Body of pancreas (tissue), 4 donors: ENCODE measurements at regions not wholly inside any gene's neighbourhood (a gene's known extent, or its start where the extent isn't known, plus 50 kb on each side); places are given as distances from the start of the nearest gene placed in this dataset.

Source experiments
- POLR2A ChIP-seq, 3 donors: fragments of 450-650 bp; IDR thresholded peaks; one replicate each; pipeline ENCODE4 v1.6.1; 2016; ENCODE audit warnings: antibody characterized with exemption in 3 of 3, mild to moderate bottlenecking in 2 of 3
- TF ChIP-seq, protein P1 (sequence below), 7 experiments: fragments of 450-650 bp in 4 of 7; fragments of 200-600 bp in 3 of 7; sonication (generic) in 3 of 7; IDR thresholded peaks; one replicate each; pipeline ENCODE4 v1.5.1; 2016 to 2019; ENCODE audit warnings: antibody characterized with exemption in 7 of 7

DNA sequence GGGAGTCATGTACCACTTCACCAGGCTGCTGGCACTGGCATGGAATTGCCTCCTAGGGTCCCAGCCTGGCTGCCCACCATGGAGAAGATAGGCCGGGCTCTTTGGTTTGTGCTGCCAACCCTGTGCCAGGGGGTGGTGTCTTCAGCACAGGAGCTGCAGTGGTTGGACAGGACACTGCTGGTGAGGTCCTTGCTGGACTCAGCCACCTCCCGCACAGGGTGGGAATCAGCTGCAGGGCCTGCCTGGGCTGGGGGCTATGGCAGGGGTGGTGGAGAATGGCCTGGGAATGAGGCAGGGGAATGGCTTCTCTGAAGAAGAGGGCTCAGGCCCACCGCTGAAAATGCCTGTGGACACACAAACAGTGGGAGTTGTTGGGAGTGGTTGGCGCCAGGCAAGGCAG lies 70.6 kb upstream of the CAPRIN2 start:
- no peak for TF ChIP-seq POLR2A (IDR thresholded peaks at IDR 0.05)
- TF ChIP-seq, protein P1, sequence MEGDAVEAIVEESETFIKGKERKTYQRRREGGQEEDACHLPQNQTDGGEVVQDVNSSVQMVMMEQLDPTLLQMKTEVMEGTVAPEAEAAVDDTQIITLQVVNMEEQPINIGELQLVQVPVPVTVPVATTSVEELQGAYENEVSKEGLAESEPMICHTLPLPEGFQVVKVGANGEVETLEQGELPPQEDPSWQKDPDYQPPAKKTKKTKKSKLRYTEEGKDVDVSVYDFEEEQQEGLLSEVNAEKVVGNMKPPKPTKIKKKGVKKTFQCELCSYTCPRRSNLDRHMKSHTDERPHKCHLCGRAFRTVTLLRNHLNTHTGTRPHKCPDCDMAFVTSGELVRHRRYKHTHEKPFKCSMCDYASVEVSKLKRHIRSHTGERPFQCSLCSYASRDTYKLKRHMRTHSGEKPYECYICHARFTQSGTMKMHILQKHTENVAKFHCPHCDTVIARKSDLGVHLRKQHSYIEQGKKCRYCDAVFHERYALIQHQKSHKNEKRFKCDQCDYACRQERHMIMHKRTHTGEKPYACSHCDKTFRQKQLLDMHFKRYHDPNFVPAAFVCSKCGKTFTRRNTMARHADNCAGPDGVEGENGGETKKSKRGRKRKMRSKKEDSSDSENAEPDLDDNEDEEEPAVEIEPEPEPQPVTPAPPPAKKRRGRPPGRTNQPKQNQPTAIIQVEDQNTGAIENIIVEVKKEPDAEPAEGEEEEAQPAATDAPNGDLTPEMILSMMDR (IDR thresholded peaks at IDR 0.05) = no peak
